ENCODE measurements at regions not wholly inside any gene's neighbourhood (a gene's known extent, or its start where the extent isn't known, plus 50 kb on each side); places are given as distances from the start of the nearest gene placed in this dataset.

DNA sequence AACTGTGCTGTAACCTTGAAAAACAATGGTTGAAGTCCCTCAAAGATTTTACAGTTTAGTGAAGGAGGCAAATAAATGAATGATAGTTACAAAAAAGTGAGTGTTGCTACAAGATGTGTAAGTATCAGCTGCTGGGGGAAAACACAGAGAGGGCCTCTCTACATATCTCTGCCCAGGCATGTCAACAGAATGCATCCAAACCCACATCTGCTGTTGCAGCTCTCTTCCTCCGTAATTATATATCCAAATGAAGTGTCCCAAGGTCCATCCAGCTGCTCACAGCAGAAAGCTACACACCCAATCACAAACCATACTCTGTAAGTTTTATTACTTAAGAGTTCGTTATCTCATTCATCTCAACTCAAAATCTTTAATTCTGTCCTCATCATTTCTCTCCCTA, 584.6 kb downstream of the ANXA1 start:
- ChIA-PET CTCF (no interaction called here), POLR2A (no interaction called here)

GRCh38 chr9:73738741-73739530, 587.3 kb downstream of the ANXA1 start:
- POLR2A ChIA-PET, result no interaction called here
- CTCF ChIA-PET, result no interaction called here

GRCh38 chr9:73741316-73741715, 589.7 kb downstream of the ANXA1 start:
- ChIA-PET POLR2A (no interaction called here), CTCF (no interaction called here)

DNA sequence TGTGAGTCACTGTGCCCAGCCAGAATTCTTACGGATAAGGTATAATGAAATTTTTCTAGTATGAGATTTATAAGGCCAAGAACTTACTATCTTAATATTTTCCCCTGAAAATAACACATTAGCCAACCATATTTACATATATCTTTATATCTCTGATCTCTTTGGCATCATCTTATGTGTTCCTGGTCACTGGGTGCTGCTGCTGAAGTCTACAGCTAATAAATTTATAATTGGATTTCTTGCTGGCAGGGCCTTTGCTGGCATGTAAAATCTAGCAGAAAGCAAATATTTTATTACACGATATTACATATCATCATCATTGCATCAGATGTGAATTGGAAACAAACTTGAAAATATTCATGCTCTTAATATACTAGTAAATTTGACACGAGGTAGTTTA, 590.7 kb downstream of the ANXA1 start:
- POLR2A ChIA-PET, result no interaction called here
- CTCF ChIA-PET, result no interaction called here

DNA sequence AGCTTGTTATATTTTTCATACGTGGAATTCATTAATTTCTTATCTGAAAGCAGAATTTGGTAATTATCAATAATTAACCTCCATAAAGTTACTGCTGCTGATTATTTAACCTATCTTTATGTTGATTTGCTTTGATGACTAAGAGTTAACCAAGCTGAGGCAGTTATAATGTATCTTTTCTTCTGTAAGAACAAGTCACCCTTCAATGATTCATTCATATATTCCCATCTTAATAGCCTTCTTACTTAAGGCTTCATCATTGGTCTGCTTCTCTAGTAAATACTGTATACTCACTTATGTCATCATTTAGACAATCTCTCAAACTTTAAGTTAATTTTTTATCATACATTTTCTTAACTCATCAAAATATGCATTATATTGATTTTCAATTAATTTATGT, 592.2 kb downstream of the ANXA1 start:
- CTCF ChIA-PET, result no interaction called here
- POLR2A ChIA-PET, result no interaction called here

DNA sequence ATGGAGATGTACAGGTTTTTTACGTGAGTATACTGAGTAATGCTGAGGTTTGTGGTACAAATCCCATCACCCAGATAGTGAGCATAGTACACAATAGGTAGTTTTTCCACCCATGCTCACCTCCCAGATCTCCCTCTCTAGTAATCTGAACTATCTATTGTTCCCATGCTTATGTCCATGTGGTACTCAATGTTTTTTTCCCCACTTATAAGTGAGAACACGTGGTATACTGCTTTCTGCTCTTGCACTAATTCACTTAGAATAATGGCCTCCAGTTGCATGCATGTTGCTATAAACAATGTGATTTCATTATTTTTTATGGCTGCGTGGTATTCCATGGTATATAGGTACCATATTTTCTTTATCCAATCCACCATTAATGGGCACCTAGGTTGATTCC, 593.9 kb downstream of the ANXA1 start:
- POLR2A ChIA-PET, result no interaction called here

DNA sequence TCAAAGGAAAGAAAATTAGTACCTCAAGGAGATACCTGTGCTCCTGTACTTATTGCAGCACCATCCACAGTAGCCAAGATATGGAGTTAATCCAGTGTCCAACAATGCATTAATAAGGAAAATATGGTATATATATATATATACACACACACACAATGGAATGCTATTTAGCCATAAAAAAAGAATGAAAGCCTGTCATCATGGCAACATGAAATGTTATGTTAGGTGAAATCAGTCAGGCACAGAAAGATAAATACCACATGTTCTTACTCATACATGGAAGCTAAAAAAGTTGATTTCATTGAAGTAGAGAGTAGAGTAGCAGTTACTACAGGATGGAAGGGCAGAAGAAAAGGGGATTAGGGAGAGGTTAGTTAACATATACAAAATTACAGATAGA, 601.5 kb downstream of the ANXA1 start:
- ChIA-PET POLR2A (no interaction called here), CTCF (no interaction called here)

More for the DNA sequence above, 593.9 kb downstream of the ANXA1 start:
- CTCF ChIA-PET, result no interaction called here

- CTCF ChIA-PET, result no interaction called here
- POLR2A ChIA-PET, result no interaction called here
Measured at GRCh38 chr9:73761905-73762304, 610.2 kb downstream of the ANXA1 start.

GRCh38 chr9:73773896-73774295, 622.2 kb downstream of the ANXA1 start:
- POLR2A ChIA-PET, result no interaction called here

DNA sequence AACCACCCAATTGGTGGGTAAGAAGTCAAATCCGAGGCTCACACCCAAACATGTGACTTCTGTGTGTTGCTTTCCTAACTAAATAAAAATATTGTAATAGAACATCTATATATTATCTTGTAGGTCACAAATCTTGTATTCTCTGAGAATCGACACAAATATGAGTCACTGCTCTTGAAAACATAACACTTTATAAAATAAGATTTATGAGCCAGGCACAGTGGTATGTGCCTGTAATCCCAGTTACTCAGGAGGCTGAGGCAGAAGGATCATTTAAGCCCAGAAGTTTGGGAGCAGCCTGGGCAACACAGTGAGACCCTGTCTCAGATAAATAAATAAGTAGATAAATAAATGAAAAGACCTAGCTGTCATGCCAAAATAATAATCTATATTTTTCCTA, 624.1 kb downstream of the ANXA1 start:
- CTCF ChIA-PET, result no interaction called here
- POLR2A ChIA-PET, result no interaction called here

More at GRCh38 chr9:73773896-73774295, 622.2 kb downstream of the ANXA1 start:
- CTCF ChIA-PET, result no interaction called here

- POLR2A ChIA-PET, result no interaction called here
- CTCF ChIA-PET, result no interaction called here
Measured at GRCh38 chr9:73780916-73781315, 629.3 kb downstream of the ANXA1 start.

GRCh38 chr9:73782166-73782565, 630.5 kb downstream of the ANXA1 start:
- ChIA-PET POLR2A (no interaction called here), CTCF (no interaction called here)

DNA sequence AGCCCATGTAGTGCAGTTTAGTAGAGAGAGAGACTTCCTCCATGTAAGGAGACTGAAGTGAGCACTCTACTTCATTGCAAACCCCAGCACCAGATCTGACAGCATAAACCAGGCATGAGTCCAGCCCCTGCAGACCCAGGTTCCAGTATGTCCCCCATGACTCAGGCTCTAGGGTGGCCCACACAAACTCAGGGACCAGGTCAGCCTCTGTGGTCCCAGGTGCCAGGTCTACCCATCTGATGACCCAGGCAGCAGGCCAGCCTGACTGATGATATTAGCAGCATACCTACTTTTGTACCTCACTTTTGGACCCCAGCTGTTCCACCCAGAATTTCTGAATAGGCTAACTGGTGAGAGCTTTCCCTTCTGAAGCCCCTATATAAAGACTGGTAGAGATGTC, 647.8 kb downstream of the ANXA1 start:
- ChIA-PET POLR2A (no interaction called here), CTCF (no interaction called here)

DNA sequence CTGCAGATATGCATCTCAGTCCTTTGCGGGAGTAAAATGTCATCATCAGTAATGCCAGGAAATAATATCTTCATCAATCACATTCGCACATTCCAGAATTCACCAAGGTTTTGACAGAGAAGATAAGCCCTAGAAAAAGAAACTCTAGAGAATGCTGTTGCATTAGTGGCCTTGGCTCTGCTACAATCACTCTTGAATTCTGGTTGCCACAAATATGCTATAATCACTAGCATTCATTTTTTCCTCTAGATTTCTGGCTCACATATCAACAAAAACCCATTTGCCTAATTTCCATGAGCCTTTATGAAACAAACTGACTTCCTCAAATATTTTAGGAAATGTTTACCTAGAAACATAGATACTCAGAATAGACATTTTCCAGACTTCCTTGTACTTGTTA, 653.4 kb downstream of the ANXA1 start:
- CTCF ChIA-PET, result no interaction called here
- POLR2A ChIA-PET, result no interaction called here

- CTCF ChIA-PET, result no interaction called here
- POLR2A ChIA-PET, result no interaction called here
Measured at GRCh38 chr9:73805853-73806458, 654.3 kb downstream of the ANXA1 start.

GRCh38 chr9:73806876-73807275, 655.2 kb downstream of the ANXA1 start:
- POLR2A ChIA-PET, result no interaction called here
- CTCF ChIA-PET, result no interaction called here

DNA sequence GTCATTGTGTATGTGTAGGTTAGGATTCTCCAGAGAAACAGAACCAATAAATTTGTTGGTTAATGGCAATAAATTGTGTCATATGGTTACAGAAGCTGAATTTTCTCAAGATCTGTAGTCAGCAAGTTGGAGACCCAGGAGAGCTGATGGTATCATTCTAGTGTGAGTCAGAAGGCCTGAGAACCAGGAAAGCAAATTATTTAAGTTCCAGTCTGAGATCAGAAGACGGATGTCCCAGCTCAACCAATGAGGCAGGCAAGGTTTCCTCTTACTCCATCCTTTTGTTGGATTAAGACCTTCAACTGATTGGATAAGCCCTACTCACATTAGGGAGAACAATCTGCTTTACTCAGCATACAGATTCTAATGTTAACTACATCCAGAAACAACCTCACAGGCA, 656.3 kb downstream of the ANXA1 start:
- POLR2A ChIA-PET, result no interaction called here
- CTCF ChIA-PET, result no interaction called here

DNA sequence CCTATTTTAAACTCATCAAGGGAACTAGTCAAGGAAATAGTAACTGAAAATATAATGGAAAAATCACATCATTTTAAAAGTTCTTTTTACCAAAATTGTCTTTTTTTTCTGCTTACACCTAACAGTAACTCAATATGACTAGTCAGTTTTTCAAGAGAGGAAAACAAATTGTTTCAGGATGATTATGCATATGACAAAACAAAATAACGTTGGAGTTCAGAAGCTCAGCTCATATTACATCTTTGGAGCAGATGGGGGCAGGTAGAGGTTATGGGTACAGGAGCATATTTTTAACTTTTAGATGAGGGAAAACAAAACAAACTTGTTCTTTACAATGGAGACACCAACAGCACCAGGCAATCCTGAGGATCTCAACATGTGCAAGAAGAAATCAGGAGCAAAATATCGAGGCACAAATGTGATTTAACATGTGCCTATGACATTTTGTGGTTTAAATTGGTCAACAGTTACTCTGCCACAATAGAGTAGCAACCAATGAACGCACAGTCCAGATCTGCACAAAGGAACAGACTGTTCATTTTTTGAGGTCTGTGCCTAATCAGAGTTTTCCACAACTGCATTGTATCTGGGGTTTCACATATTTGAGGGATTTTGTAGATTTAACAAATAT, 659.0 kb downstream of the ANXA1 start:
- CTCF ChIA-PET, result no interaction called here

DNA sequence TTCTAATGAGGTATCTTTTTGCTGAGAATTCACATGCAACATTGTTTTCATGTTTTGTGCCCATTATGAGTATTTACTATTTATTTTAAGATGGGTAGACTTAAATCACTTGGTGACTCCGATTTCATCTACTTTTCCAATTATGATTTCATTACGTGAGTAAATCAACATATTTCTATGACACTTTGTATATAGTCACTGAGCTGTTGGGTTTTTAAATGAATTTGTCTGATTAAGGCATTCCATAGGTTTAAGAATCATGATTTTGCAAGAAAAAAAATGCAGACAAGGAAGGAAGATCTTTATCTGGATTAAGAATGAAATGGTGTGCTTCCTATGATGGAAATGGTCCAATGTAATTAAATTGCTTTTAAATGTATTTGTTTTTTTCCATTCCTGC, 661.9 kb downstream of the ANXA1 start:
- ChIA-PET POLR2A (no interaction called here), CTCF (no interaction called here)

More for the DNA sequence above, 659.0 kb downstream of the ANXA1 start:
- POLR2A ChIA-PET, result no interaction called here

GRCh38 chr9:73816905-73817304, 665.2 kb downstream of the ANXA1 start:
- ChIA-PET CTCF (no interaction called here), POLR2A (no interaction called here)

DNA sequence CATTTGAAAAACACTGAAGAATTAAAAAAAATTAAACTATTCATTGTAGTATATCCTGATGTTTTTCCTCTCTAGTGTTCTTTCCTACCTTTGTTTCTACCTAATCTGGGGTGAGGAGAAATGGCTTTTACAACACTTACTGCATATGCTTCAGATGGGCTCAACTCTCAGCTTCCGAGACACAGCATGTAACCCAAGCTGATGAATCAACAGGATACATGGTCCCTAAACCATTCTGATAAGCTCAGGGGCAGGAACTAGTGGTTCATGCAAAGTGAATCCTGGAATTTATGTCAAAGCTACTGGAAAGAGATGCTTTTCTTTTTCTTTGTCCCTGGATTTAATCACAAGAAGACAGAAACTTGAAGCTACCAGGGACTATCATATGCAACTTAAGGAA, 672.5 kb upstream of the RORB start:
- ChIA-PET POLR2A (interaction anchor here (0.6 kb wide), 1 partner anchor 1118 kb away, joined by 3 read pairs; no protein-coding TSS in a partner anchor), CTCF (no interaction called here)

DNA sequence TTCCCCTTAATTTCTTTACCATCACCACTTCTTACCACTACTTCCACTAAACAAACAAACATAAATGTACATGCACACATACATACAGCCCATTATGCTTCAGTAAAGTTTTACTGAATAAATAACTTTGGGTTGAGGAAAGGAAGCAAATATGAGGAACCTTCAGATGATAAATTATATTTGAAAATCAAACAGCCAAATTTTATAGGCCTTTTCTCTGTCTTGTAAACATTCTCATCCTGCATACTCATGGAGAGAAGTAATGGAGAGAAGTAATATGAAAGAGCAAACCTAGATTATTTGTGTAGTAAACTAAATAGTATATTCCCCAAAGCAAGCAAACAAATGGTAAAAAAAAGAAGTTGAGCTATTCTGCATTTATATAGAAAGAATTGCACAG, 658.3 kb upstream of the RORB start:
- POLR2A ChIA-PET, result no interaction called here
- CTCF ChIA-PET, result no interaction called here

All from activated CD8-positive, alpha-beta memory T cell treated with anti-CD3 and anti-CD28 coated beads for 36 hours (primary cell).